ENCODE measurements at regions not wholly inside any gene's neighbourhood (a gene's known extent, or its start where the extent isn't known, plus 50 kb on each side); places are given as distances from the start of the nearest gene placed in this dataset.
"Not testable (repeated sequence)": the region's sequence is repeated elsewhere in the genome, so short reads cannot be mapped to it uniquely, and the experiment has no call there.

DNA sequence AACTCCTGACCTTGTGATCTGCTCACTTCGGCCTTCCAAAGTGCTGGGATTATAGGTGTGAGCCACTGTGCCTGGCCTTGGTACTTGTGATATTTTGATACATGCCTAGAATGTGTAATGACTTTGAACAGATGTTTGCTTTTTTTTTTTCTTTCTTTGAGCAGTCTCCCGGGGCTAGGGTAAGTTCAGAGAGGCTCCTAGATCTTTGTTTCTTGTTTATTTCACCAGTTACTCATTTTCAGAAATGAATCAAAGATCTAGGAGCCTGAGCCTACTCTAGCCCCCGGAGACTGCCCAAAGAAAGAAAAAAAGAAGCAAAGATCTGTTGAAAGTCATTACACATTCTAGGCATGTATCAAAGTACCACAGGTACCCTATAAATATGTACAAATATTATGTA, 83.0 kb upstream of the CRYM start:
- not testable (repeated sequence) for TF ChIP-seq CTCF (IDR thresholded peaks at IDR 0.05); POLR2AphosphoS5 (IDR thresholded peaks at IDR 0.05; ENCODE audit: low read depth, low read length); SIN3A (IDR thresholded peaks at IDR 0.05; ENCODE audit: borderline replicate concordance, insufficient read depth, low read depth, low read length); TCF7L2 (IDR thresholded peaks at IDR 0.05; ENCODE audit: low read depth, low read length); REST (IDR thresholded peaks at IDR 0.05; ENCODE audit: insufficient read depth in 1 of 2, low read depth in 2 of 2, low read length in 1 of 2)
